ENCODE measurements at regions not wholly inside any gene's neighbourhood (a gene's known extent, or its start where the extent isn't known, plus 50 kb on each side); places are given as distances from the start of the nearest gene placed in this dataset.

- no peak for TF ChIP-seq CTCF (IDR thresholded peaks at IDR 0.05; ENCODE audit: low read length)
- no peak for TF ChIP-seq EZH2 (IDR thresholded peaks at IDR 0.05; ENCODE audit: borderline replicate concordance, low read length)
Measured at GRCh38 chr3:144816323-144816722, 844.7 kb downstream of the DIPK2A start.
